GM12878 (cell line): ENCODE measurements at regions not wholly inside any gene's neighbourhood (a gene's known extent, or its start where the extent isn't known, plus 50 kb on each side); places are given as distances from the start of the nearest gene placed in this dataset.

Experiments used
- ATAC-seq: fragments of 200-7000 bp; cut with Tn5 transposase; 3 replicates; pipeline ENCODE4 v1.9.1; 2020; ENCODE audit warnings: mild to moderate bottlenecking, moderate library complexity
- BruUV-seq: library from RNA; stranded (reverse); fragments of 400-500 nt; replicated peaks from 2 replicates; lab custom pipeline; 2021; lab: Mats Ljungman, UMichigan
- CTCF ChIA-PET: fragments of 300-600 bp; sonication (Branson Sonifier 250); formaldehyde crosslinking; extraction: SDS; loops from one replicate; lab custom pipeline; 2021; ENCODE audit warnings: inconsistent platforms; lab: Yijun Ruan, JAX
- POLR2A ChIA-PET: fragments of 350-600 bp; formaldehyde crosslinking; extraction: SDS; loops from one replicate; lab custom pipeline; 2021; ENCODE audit warnings: inconsistent platforms; lab: Charles Lee
- RAD21 ChIA-PET: fragments of 300-600 bp; sonication (Branson Sonifier 250); formaldehyde crosslinking; loops from one replicate; lab custom pipeline; 2023; ENCODE audit warnings: antibody characterized with exemption; ENCODE audit not compliant: unreplicated experiment; lab: Charles Lee
- SMC1A ChIA-PET: fragments of 300-600 bp; sonication (Branson Sonifier 250); formaldehyde crosslinking; loops from one replicate; lab custom pipeline; 2023; ENCODE audit not compliant: unreplicated experiment, uncharacterized antibody; lab: Charles Lee
- DNase-seq: peaks from one replicate; pipeline ENCODE4 v3.0.0-alpha.2; 2011; ENCODE audit warnings: low read depth, low spot score
- FAIRE-seq: peaks from 3 replicates; lab custom pipeline; 2011; peaks lifted over from hg19 to GRCh38; lab: Jason Lieb, UNC
- H2AFZ ChIP-seq: 2 replicates; pipeline ENCODE4 v1.6.0; 2011; ENCODE audit warnings: low read depth, low read length, control low read depth; ENCODE audit not compliant: control insufficient read depth
- H3K27ac ChIP-seq: 2 replicates; pipeline ENCODE4 v1.5.1; 2011; ENCODE audit warnings: control low read depth; ENCODE audit not compliant: control insufficient read depth, insufficient read depth
- H3K27me3 ChIP-seq, 2 experiments: replicated peaks in 1 of 2; 2 replicates each; pipeline versions ENCODE4 v1.6.0 to v1.6.1; 2011; ENCODE audit warnings: low read length in 1 of 2; ENCODE audit not compliant: control insufficient read depth in 2 of 2, insufficient read depth in 2 of 2
- H3K36me3 ChIP-seq, 2 experiments: 2 replicates each; pipeline ENCODE4 v1.5.1; 2011; ENCODE audit warnings: low read length in 1 of 2; ENCODE audit not compliant: control insufficient read depth in 2 of 2, insufficient read depth in 2 of 2
- H3K4me1 ChIP-seq: 2 replicates; pipeline ENCODE4 v1.6.1; 2011; ENCODE audit warnings: mild to moderate bottlenecking, low read length, moderate library complexity, mixed read lengths; ENCODE audit not compliant: control insufficient read depth, insufficient read depth
- H3K4me2 ChIP-seq: 2 replicates; pipeline ENCODE4 v1.6.0; 2011; ENCODE audit warnings: control low read depth; ENCODE audit not compliant: control insufficient read depth, insufficient read depth
- H3K4me3 ChIP-seq: fragments of 200-600 bp; sonication (generic); 2 replicates; pipeline ENCODE4 v1.5.1; 2016
- H3K79me2 ChIP-seq: 2 replicates; pipeline ENCODE4 v1.6.0; 2011; ENCODE audit warnings: low read length; ENCODE audit not compliant: control insufficient read depth, insufficient read depth
- H3K9ac ChIP-seq: 2 replicates; pipeline ENCODE4 v1.8.0; 2011; ENCODE audit warnings: low read length, control low read depth, mixed read lengths; ENCODE audit not compliant: control insufficient read depth, insufficient read depth
- H3K9me3 ChIP-seq: replicated peaks from 3 replicates; pipeline ENCODE4 v1.5.1; 2011; ENCODE audit warnings: mild to moderate bottlenecking, low read length; ENCODE audit not compliant: control insufficient read depth, insufficient read depth
- H4K20me1 ChIP-seq: 2 replicates; pipeline ENCODE4 v1.6.0; 2011; ENCODE audit not compliant: control insufficient read depth, insufficient read depth
- ATF7 ChIP-seq: fragments of 450-650 bp; IDR thresholded peaks from 2 replicates; pipeline ENCODE4 v1.6.1; 2016; ENCODE audit warnings: low read depth, mild to moderate bottlenecking
- BMI1 ChIP-seq: fragments of 450-650 bp; IDR thresholded peaks from 2 replicates; pipeline ENCODE4 v1.6.1; 2016; ENCODE audit warnings: mild to moderate bottlenecking, moderate library complexity, borderline replicate concordance
- BRCA1 ChIP-seq: IDR thresholded peaks from 2 replicates; pipeline ENCODE4 v1.6.1; 2011; ENCODE audit warnings: low read depth, low read length, improper control_type of control experiment
- HDAC2 ChIP-seq: fragments of 200-600 bp; sonication (generic); IDR thresholded peaks from 2 replicates; pipeline ENCODE4 v1.6.1; 2017
- IRF4 ChIP-seq: IDR thresholded peaks from 2 replicates; pipeline ENCODE4 v1.6.1; 2011; ENCODE audit warnings: low read depth, low read length
- KDM1A ChIP-seq: fragments of 200-600 bp; sonication (generic); IDR thresholded peaks from 2 replicates; pipeline ENCODE4 v1.6.1; 2016; ENCODE audit warnings: borderline replicate concordance
- MXI1 ChIP-seq: fragments of 150-350 bp; IDR thresholded peaks from 2 replicates; pipeline ENCODE4 v1.6.1; 2011; ENCODE audit warnings: low read depth, mild to moderate bottlenecking, inconsistent platforms, low read length, improper control_type of control experiment
- RAD51 ChIP-seq: fragments of 450-650 bp; IDR thresholded peaks from 2 replicates; pipeline ENCODE4 v1.6.1; 2016; ENCODE audit warnings: moderate library complexity, mild to moderate bottlenecking, inconsistent platforms
- RCOR1 ChIP-seq: conservative IDR thresholded peaks from 2 replicates; pipeline ENCODE4 v1.6.1; 2012; ENCODE audit warnings: low read depth, low read length, improper control_type of control experiment
- SIN3A ChIP-seq: IDR thresholded peaks from 2 replicates; pipeline ENCODE4 v1.6.1; 2012; ENCODE audit warnings: low read depth, low read length, improper control_type of control experiment
- YBX1 ChIP-seq: fragments of 450-650 bp; IDR thresholded peaks from 2 replicates; pipeline ENCODE4 v1.6.1; 2016; ENCODE audit warnings: antibody characterized with exemption
- WGBS: methylation state at CpG from one replicate; pipeline ENCODE4 v1.1.6; 2016; ENCODE audit warnings: low lambda C conversion rate; ENCODE audit not compliant: insufficient replicate concordance, insufficient coverage; ENCODE audit errors: missing lambda C conversion rate; 5-methylcytosine and 5-hydroxymethylcytosine counted together
- in situ Hi-C: fragments of 300-500 bp; cut with MboI; formaldehyde crosslinking; loops from 9 replicates; pipeline ENCODE4 v1.14.3; 2018; ENCODE audit warnings: mixed read lengths
- intact Hi-C: fragments of 100-400 bp; cut with micrococcal nuclease; formaldehyde crosslinking; loops from one replicate; pipeline ENCODE4 v1.14.2; 2022; ENCODE audit not compliant: unreplicated experiment
- TF ChIP-seq, protein P1 (sequence below): fragments of 150-350 bp; IDR thresholded peaks from 2 replicates; pipeline ENCODE4 v1.6.1; 2016; ENCODE audit warnings: low read depth, low read length
- TF ChIP-seq, protein P2 (sequence below): fragments of 450-650 bp; IDR thresholded peaks from 2 replicates; pipeline ENCODE4 v1.6.1; 2017; ENCODE audit warnings: mild to moderate bottlenecking, moderate library complexity
- TF ChIP-seq, protein P3 (sequence below): fragments of 450-650 bp; IDR thresholded peaks from 2 replicates; pipeline ENCODE4 v1.6.1; 2016; ENCODE audit warnings: mild to moderate bottlenecking

DNA sequence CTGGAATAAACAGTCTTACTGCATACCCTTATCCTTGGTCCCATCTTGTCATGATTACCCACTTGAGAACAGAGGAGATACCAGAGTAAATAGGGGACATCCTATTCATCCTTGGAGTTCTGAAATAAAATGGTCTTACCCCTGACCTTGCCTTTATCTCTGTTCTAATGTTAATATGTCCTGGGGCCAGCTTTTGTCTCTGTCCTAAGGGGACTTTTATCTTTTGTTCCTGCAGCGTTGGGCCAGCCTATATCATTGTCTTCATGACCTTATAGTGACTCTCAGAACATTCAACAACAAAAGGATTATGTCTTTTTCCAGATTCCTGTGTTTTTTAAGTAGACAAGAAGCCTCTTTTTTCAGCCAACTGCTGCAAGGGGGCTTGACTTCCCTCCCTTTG is 1057.5 kb downstream of the LRFN5 start:
- no peak for FAIRE-seq
- POLR2A ChIA-PET = no interaction called here

DNA sequence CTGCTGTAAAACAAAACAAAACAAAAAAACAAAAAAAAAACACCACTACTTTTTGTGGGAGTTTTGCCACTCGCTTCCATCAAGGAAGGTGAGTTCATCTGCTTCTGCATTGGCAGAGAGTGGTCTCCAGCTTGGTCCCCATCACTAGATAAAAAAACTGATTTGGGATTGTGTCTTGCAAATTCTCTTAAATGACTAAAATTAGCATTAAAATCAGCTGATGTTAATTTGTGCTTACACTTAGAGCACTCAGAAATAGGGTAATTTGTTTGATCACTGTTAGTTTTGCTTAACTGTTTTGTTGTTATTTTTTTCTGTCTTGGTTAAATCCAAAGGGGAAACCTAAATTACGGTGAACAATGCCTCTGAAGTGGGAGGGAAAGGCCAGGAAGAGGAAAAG is 1048.0 kb downstream of the LRFN5 start:
- in situ Hi-C loops = no loop called here
- TF ChIP-seq SIN3A = no peak
- no peak for TF ChIP-seq MXI1
- TF ChIP-seq, protein P1, sequence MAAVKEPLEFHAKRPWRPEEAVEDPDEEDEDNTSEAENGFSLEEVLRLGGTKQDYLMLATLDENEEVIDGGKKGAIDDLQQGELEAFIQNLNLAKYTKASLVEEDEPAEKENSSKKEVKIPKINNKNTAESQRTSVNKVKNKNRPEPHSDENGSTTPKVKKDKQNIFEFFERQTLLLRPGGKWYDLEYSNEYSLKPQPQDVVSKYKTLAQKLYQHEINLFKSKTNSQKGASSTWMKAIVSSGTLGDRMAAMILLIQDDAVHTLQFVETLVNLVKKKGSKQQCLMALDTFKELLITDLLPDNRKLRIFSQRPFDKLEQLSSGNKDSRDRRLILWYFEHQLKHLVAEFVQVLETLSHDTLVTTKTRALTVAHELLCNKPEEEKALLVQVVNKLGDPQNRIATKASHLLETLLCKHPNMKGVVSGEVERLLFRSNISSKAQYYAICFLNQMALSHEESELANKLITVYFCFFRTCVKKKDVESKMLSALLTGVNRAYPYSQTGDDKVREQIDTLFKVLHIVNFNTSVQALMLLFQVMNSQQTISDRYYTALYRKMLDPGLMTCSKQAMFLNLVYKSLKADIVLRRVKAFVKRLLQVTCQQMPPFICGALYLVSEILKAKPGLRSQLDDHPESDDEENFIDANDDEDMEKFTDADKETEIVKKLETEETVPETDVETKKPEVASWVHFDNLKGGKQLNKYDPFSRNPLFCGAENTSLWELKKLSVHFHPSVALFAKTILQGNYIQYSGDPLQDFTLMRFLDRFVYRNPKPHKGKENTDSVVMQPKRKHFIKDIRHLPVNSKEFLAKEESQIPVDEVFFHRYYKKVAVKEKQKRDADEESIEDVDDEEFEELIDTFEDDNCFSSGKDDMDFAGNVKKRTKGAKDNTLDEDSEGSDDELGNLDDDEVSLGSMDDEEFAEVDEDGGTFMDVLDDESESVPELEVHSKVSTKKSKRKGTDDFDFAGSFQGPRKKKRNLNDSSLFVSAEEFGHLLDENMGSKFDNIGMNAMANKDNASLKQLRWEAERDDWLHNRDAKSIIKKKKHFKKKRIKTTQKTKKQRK = no peak
- TF ChIP-seq IRF4 = no peak
- TF ChIP-seq, protein P2, sequence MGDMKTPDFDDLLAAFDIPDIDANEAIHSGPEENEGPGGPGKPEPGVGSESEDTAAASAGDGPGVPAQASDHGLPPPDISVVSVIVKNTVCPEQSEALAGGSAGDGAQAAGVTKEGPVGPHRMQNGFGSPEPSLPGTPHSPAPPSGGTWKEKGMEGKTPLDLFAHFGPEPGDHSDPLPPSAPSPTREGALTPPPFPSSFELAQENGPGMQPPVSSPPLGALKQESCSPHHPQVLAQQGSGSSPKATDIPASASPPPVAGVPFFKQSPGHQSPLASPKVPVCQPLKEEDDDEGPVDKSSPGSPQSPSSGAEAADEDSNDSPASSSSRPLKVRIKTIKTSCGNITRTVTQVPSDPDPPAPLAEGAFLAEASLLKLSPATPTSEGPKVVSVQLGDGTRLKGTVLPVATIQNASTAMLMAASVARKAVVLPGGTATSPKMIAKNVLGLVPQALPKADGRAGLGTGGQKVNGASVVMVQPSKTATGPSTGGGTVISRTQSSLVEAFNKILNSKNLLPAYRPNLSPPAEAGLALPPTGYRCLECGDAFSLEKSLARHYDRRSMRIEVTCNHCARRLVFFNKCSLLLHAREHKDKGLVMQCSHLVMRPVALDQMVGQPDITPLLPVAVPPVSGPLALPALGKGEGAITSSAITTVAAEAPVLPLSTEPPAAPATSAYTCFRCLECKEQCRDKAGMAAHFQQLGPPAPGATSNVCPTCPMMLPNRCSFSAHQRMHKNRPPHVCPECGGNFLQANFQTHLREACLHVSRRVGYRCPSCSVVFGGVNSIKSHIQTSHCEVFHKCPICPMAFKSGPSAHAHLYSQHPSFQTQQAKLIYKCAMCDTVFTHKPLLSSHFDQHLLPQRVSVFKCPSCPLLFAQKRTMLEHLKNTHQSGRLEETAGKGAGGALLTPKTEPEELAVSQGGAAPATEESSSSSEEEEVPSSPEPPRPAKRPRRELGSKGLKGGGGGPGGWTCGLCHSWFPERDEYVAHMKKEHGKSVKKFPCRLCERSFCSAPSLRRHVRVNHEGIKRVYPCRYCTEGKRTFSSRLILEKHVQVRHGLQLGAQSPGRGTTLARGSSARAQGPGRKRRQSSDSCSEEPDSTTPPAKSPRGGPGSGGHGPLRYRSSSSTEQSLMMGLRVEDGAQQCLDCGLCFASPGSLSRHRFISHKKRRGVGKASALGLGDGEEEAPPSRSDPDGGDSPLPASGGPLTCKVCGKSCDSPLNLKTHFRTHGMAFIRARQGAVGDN = no peak

More for the DNA sequence above, 1057.5 kb downstream of the LRFN5 start:
- no peaks in the 10 kb centered on the region for H3K27me3 ChIP-seq
- WGBS = 0% methylated on average over 1 of the region's 1 CpG
- RAD21 ChIA-PET = no interaction called here
- H3K9ac ChIP-seq = no peak overlapping the region
- H3K79me2 ChIP-seq = no peaks in the 10 kb centered on the region
- no peak overlapping the region for H2AFZ ChIP-seq
- no peak for DNase-seq
- no peaks in the 10 kb centered on the region for H4K20me1 ChIP-seq
- BruUV-seq = no TSS peak
- no peak for ATAC-seq
- no peaks in the 10 kb centered on the region for H3K36me3 ChIP-seq
- SMC1A ChIA-PET = no interaction called here
- TF ChIP-seq, protein P3, sequence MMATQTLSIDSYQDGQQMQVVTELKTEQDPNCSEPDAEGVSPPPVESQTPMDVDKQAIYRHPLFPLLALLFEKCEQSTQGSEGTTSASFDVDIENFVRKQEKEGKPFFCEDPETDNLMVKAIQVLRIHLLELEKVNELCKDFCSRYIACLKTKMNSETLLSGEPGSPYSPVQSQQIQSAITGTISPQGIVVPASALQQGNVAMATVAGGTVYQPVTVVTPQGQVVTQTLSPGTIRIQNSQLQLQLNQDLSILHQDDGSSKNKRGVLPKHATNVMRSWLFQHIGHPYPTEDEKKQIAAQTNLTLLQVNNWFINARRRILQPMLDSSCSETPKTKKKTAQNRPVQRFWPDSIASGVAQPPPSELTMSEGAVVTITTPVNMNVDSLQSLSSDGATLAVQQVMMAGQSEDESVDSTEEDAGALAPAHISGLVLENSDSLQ = no peak
- no peak for TF ChIP-seq YBX1
- no peak for TF ChIP-seq ATF7
- TF ChIP-seq BMI1 = no peak
- TF ChIP-seq RAD51 = no peak
- TF ChIP-seq RCOR1 = no peak
- no peak for TF ChIP-seq KDM1A
- TF ChIP-seq HDAC2 = no peak
- TF ChIP-seq BRCA1 = no peak
- no peak overlapping the region for H3K4me2 ChIP-seq
- in situ Hi-C loops = no loop called here
- intact Hi-C loops = no loop called here
- CTCF ChIA-PET = no interaction called here
- H3K9me3 ChIP-seq = no peaks in the 10 kb centered on the region; the same call in 2 of the 3 replicates
- H3K4me1 ChIP-seq = no peaks in the 10 kb centered on the region
- H3K27ac ChIP-seq = no peak overlapping the region
- H3K4me3 ChIP-seq = no peak overlapping the region

More for the DNA sequence above, 1048.0 kb downstream of the LRFN5 start:
- CTCF ChIA-PET = interaction anchor here (0.5 kb wide), 1 partner anchor 805 kb away, joined by 3 read pairs; no protein-coding TSS in a partner anchor
- RAD21 ChIA-PET = no interaction called here
- Histone ChIP-seq H3K4me3 (no peak overlapping the region), H4K20me1 (no peaks in the 10 kb centered on the region), H3K79me2 (no peaks in the 10 kb centered on the region), H3K36me3 (no peaks in the 10 kb centered on the region), H3K9ac (no peak overlapping the region), H3K9me3 (no peaks in the 10 kb centered on the region), H3K4me1 (no peaks in the 10 kb centered on the region), H3K4me2 (no peak overlapping the region), H3K27me3 (no peaks in the 10 kb centered on the region), H3K27ac (no peak overlapping the region), H2AFZ (no peak overlapping the region)
- DNase-seq (no peak), ATAC-seq (no peak), FAIRE-seq (no peak)
- SMC1A ChIA-PET = no interaction called here
- POLR2A ChIA-PET = no interaction called here
- intact Hi-C loops = no loop called here
- no TSS peak for BruUV-seq
- WGBS = 17% methylated on average over 2 of the region's 2 CpGs
